HG03460 (cell line): ENCODE measurements at regions not wholly inside any gene's neighbourhood (a gene's known extent, or its start where the extent isn't known, plus 50 kb on each side); places are given as distances from the start of the nearest gene placed in this dataset.
"Not testable (repeated sequence)": the region's sequence is repeated elsewhere in the genome, so short reads cannot be mapped to it uniquely, and the experiment has no call there.

Experiments
- ATAC-seq: cut with Tn5 transposase; IDR thresholded peaks from one replicate; pipeline ENCODE4 v1.9.1; 2021; ENCODE audit not compliant: unreplicated experiment

GRCh38 chr13:38283346-38283745 lies 66.3 kb upstream of the UFM1 start:
- ATAC-seq, result no peak

GRCh38 chr13:38265132-38265497 lies 84.5 kb upstream of the UFM1 start:
- ATAC-seq, result no peak

GRCh38 chr13:38264363-38265131 lies 85.1 kb upstream of the UFM1 start:
- ATAC-seq, result no peak

GRCh38 chr13:38262211-38262610 lies 87.4 kb upstream of the UFM1 start:
- no peak for ATAC-seq

- no peak for ATAC-seq
These were observed 94.1 kb upstream of the UFM1 start for GRCh38 chr13:38255600-38255999.

GRCh38 chr13:38239874-38240273 lies 109.8 kb upstream of the UFM1 start:
- ATAC-seq, result no peak

- ATAC-seq, result no peak
These were observed 121.3 kb upstream of the UFM1 start for GRCh38 chr13:38228322-38228721.

- no peak for ATAC-seq
These were observed 123.2 kb upstream of the UFM1 start for GRCh38 chr13:38226496-38226895.

- no peak for ATAC-seq
These were observed 126.6 kb upstream of the UFM1 start for GRCh38 chr13:38223089-38223488.

- not testable (repeated sequence) for ATAC-seq
These were observed 128.5 kb upstream of the UFM1 start for GRCh38 chr13:38221120-38221519.

- no peak for ATAC-seq
These were observed 133.5 kb upstream of the UFM1 start for GRCh38 chr13:38216181-38216580.

GRCh38 chr13:38213314-38213713 lies 136.3 kb upstream of the UFM1 start:
- no peak for ATAC-seq

GRCh38 chr13:38210928-38211596 lies 138.6 kb upstream of the UFM1 start:
- no peak for ATAC-seq

GRCh38 chr13:38204556-38204955 lies 145.1 kb upstream of the UFM1 start:
- no peak for ATAC-seq

GRCh38 chr13:38202740-38203139 lies 146.9 kb upstream of the UFM1 start:
- no peak for ATAC-seq

- ATAC-seq, result no peak
These were observed 158.6 kb upstream of the UFM1 start for GRCh38 chr13:38191016-38191415.

GRCh38 chr13:38180670-38181069 lies 169.0 kb upstream of the UFM1 start:
- ATAC-seq, result no peak

- ATAC-seq, result no peak
These were observed 169.5 kb upstream of the UFM1 start for GRCh38 chr13:38180126-38180525.

GRCh38 chr13:38176664-38177063 lies 173.0 kb upstream of the UFM1 start:
- no peak for ATAC-seq

- ATAC-seq, result no peak
These were observed 176.2 kb upstream of the UFM1 start for GRCh38 chr13:38173403-38173802.

- ATAC-seq, result peak; percentile 96
These were observed 182.4 kb upstream of the UFM1 start for GRCh38 chr13:38167164-38167822.

GRCh38 chr13:38166116-38166515 lies 183.5 kb upstream of the UFM1 start:
- ATAC-seq, result no peak
